Tibial artery (tissue), 4 donors: ENCODE measurements at regions not wholly inside any gene's neighbourhood (a gene's known extent, or its start where the extent isn't known, plus 50 kb on each side); places are given as distances from the start of the nearest gene placed in this dataset.

Source experiments
- DNase-seq, 2 donors: peaks; one replicate each; pipeline ENCODE4 v3.0.0-alpha.2; 2019
- H3K27ac ChIP-seq, 2 donors: fragments of 200-600 bp; sonication (generic) in 1 of 2; 1 replicate in 1 of 2; 2 replicates in 1 of 2; pipeline ENCODE4 v1.5.1; 2018 to 2019; ENCODE audit warnings: mild to moderate bottlenecking in 1 of 2
- H3K27me3 ChIP-seq, 2 donors: fragments of 200-600 bp; sonication (generic) in 1 of 2; one replicate each; pipeline versions ENCODE4 v1.5.1 to v1.6.0; 2016 to 2019
- H3K36me3 ChIP-seq, 3 donors: fragments of 200-600 bp; sonication (generic) in 2 of 3; one replicate each; pipeline ENCODE4 v1.5.1; 2016 to 2019; ENCODE audit warnings: mild to moderate bottlenecking in 2 of 3
- H3K4me1 ChIP-seq, 4 donors: fragments of 200-600 bp; sonication (generic) in 2 of 4; 1 replicate in 3 of 4; 2 replicates in 1 of 4; pipeline ENCODE4 v1.5.1; 2016 to 2019
- H3K4me3 ChIP-seq, 2 donors: fragments of 200-600 bp; sonication (generic) in 1 of 2; 1 replicate in 1 of 2; 2 replicates in 1 of 2; pipeline ENCODE4 v1.5.1; 2018 to 2019; ENCODE audit warnings: mild to moderate bottlenecking in 2 of 2
- H3K9me3 ChIP-seq, 3 donors: fragments of 200-600 bp; sonication (generic) in 1 of 3; one replicate each; pipeline ENCODE4 v1.5.1; 2016 to 2019
- intact Hi-C: fragments of 100-400 bp; cut with DNase I; formaldehyde crosslinking; loops from one replicate; pipeline ENCODE4 v1.15.0; 2023; ENCODE audit warnings: low total_unique reads
- TF ChIP-seq, protein P1 (sequence below), 2 experiments: fragments of 200-600 bp in 1 of 2; fragments of 450-650 bp in 1 of 2; IDR thresholded peaks; one replicate each; pipeline ENCODE4 v1.5.1; 2017 to 2019; ENCODE audit warnings: antibody characterized with exemption in 2 of 2, mild to moderate bottlenecking in 1 of 2, moderate library complexity in 1 of 2

DNA sequence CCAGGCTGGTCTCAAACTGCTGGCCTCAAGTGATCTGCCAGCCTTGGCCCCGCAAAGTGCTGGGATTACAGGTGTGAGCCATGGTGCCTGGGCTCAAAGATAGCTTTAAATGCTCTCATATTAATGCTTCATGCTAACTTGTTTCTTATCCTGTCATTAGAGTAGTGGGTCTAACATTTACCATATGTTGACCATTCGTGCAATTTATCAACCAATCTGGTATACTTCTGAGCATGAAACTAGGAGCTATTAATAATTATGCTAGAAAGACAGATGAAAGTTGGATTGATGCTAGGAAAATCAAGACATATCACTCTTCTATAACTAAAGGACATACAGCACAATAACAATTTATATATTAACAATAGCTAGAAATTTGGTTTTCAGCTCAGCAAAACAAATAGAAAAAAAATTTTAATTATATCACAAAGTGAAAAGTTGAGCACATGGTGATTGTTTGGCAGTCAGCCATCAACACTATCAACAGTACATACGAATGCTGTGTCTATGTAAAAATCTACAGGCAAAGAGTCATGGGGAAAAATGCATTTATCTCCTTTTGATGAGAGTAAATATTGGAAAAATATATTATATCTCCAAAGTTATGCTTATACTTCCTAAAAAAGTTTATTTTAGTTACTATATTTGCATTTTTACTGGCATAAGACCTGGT is 112.1 kb upstream of the ABCB5 start:
- Histone ChIP-seq H3K27me3 (no peaks in the 10 kb centered on the region), H3K4me1 (no peaks in the 10 kb centered on the region), H3K9me3 (peaks cover 0 to 3% (median 0%) of the 10 kb centered on the region in 3 donors), H3K27ac (no peak overlapping the region), H3K4me3 (no peak overlapping the region), H3K36me3 (no peaks in the 10 kb centered on the region)
- DNase-seq: no peak
- TF ChIP-seq, protein P1, sequence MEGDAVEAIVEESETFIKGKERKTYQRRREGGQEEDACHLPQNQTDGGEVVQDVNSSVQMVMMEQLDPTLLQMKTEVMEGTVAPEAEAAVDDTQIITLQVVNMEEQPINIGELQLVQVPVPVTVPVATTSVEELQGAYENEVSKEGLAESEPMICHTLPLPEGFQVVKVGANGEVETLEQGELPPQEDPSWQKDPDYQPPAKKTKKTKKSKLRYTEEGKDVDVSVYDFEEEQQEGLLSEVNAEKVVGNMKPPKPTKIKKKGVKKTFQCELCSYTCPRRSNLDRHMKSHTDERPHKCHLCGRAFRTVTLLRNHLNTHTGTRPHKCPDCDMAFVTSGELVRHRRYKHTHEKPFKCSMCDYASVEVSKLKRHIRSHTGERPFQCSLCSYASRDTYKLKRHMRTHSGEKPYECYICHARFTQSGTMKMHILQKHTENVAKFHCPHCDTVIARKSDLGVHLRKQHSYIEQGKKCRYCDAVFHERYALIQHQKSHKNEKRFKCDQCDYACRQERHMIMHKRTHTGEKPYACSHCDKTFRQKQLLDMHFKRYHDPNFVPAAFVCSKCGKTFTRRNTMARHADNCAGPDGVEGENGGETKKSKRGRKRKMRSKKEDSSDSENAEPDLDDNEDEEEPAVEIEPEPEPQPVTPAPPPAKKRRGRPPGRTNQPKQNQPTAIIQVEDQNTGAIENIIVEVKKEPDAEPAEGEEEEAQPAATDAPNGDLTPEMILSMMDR (IDR thresholded peaks at IDR 0.05): no peak
- intact Hi-C loops: no loop called here

DNA sequence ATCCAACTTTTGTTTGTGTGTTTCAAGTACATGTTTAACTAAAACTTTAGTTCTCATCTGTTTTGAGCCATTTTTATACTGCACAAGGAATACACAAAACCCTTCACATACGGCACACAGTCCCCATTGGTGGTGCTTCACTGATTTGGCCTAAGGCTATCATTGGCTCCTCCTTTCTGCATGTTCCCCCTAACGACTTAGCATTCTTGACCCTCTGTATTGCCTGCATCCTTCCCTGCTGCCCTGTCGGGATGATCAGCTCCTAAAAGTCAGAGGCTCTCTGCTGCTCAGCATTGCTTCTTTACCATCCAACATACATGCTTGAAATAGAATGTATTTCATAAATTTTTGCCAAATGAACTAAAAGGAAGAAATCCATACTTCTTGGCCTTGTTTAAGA is 111.4 kb upstream of the ABCB5 start:
- Histone ChIP-seq H3K4me3 (no peak overlapping the region), H3K36me3 (no peaks in the 10 kb centered on the region), H3K4me1 (no peaks in the 10 kb centered on the region), H3K9me3 (peaks cover 0 to 3% (median 0%) of the 10 kb centered on the region in 3 donors), H3K27ac (no peak overlapping the region), H3K27me3 (no peaks in the 10 kb centered on the region)
- no peak for DNase-seq
- intact Hi-C loops: no loop called here
- TF ChIP-seq, protein P1 (IDR thresholded peaks at IDR 0.05): no peak

GRCh38 chr7:20506175-20506574 is 109.3 kb upstream of the ABCB5 start:
- no peak for DNase-seq
- no peaks in the 10 kb centered on the region for H3K27me3 ChIP-seq
- H3K4me1 ChIP-seq: no peaks in the 10 kb centered on the region
- intact Hi-C loops: no loop called here
- no peaks in the 10 kb centered on the region for H3K36me3 ChIP-seq
- H3K27ac ChIP-seq: no peak overlapping the region
- H3K4me3 ChIP-seq: no peak overlapping the region
- no peaks in the 10 kb centered on the region for H3K9me3 ChIP-seq
- TF ChIP-seq, protein P1 (IDR thresholded peaks at IDR 0.05): no peak

- DNase-seq: no peak
- Histone ChIP-seq H3K9me3 (no peaks in the 10 kb centered on the region), H3K27ac (no peak overlapping the region), H3K36me3 (no peaks in the 10 kb centered on the region), H3K27me3 (no peaks in the 10 kb centered on the region), H3K4me3 (no peak overlapping the region), H3K4me1 (no peaks in the 10 kb centered on the region)
- intact Hi-C loops: no loop called here
- TF ChIP-seq, protein P1 (IDR thresholded peaks at IDR 0.05): no peak
These were observed 108.3 kb upstream of the ABCB5 start for GRCh38 chr7:20507157-20507556.

- Histone ChIP-seq H3K27me3 (no peaks in the 10 kb centered on the region), H3K4me3 (no peak overlapping the region), H3K27ac (no peak overlapping the region), H3K4me1 (no peaks in the 10 kb centered on the region), H3K9me3 (no peaks in the 10 kb centered on the region), H3K36me3 (no peaks in the 10 kb centered on the region)
- TF ChIP-seq, protein P1 (IDR thresholded peaks at IDR 0.05): no peak
- intact Hi-C loops: no loop called here
- no peak for DNase-seq
These were observed 107.4 kb upstream of the ABCB5 start for GRCh38 chr7:20508109-20508508.
